SU-DHL-6 (cell line): ENCODE measurements at regions not wholly inside any gene's neighbourhood (a gene's known extent, or its start where the extent isn't known, plus 50 kb on each side); places are given as distances from the start of the nearest gene placed in this dataset.

Experiments
- CTCF ChIP-seq: fragments of 200-600 bp; sonication (generic); IDR thresholded peaks from one replicate; pipeline ENCODE4 v1.5.1; 2017; ENCODE audit warnings: antibody characterized with exemption, mild to moderate bottlenecking, low read length, moderate library complexity; ENCODE audit not compliant: insufficient read depth, poor library complexity, severe bottlenecking
- EZH2phosphoT487 ChIP-seq: fragments of 200-600 bp; sonication (generic), shearing (Covaris generic); conservative IDR thresholded peaks from 2 replicates; pipeline ENCODE4 v1.6.1; 2018; ENCODE audit warnings: mild to moderate bottlenecking, antibody characterized with exemption, low read length, moderate library complexity, mixed read lengths

DNA sequence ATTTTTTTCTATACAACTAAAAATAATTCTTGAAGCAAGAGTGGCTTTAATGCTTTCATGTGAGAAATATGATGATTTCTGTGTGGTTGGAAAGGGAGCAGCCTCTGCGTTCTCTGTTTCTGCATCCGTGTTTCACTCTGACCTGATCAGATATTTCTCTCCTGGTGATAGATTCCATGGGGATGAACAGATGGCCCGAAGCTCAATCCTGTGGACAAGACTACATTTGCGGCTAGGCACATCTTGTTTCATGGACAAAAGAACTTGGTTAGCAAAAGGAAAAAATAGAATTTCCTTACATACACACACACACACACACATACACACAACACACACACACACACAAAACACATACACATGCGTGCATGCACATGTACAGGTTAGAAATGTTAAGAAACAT is 218.2 kb upstream of the ADAMTS16 start:
- TF ChIP-seq CTCF (no peak), EZH2phosphoT487 (no peak)
